ENCODE measurements at regions not wholly inside any gene's neighbourhood (a gene's known extent, or its start where the extent isn't known, plus 50 kb on each side); places are given as distances from the start of the nearest gene placed in this dataset.

GRCh38 chr3:177665122-177665808 lies 468.0 kb upstream of the TBL1XR1 start:
- H3K4me3 ChIP-seq (ENCODE audit: low read length): no peak overlapping the region
- no peak for TF ChIP-seq ZNF274 (IDR thresholded peaks at IDR 0.05; ENCODE audit: low read depth, low read length)

- H3K4me3 ChIP-seq (ENCODE audit: low read length): no peak overlapping the region
- TF ChIP-seq ZNF274 (IDR thresholded peaks at IDR 0.05; ENCODE audit: low read depth, low read length): no peak
These were observed 475.1 kb upstream of the TBL1XR1 start for GRCh38 chr3:177672252-177672911.

DNA sequence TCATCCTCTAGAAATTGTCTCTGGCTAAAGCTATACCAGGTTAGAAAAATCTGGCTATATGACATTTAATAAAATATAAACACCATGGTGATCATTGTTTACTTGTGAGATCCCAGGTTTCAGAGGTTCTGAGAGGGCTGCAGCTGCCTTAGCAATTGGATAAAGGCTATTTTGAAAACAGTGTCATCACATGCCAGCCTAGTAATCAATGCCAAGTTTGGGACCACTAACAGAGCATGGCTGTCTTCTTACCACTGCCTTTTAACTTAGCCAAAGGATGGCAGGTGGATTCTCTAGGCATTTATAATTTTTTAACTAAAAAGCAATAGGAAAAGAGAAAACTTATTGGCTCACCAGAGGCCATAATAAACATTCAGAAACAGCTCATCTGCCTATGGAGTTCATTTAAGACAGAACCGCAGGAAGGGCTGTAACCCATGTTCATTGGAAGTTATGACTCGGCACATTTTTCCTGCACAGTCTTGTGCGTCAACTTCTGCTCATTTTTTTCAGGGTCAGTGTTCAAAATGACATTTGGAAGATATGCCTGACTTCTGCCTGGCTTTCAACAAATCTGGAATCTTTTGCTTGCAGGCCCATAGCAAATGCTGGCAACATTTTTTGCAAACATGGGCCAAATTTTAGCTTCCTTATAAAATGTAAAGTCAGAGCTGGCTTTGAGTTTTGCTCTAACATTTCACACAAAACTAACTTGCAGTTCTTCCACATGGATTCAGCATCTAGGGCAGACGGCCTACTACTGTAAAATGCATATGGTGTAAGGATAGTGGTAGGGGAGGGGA lies 476.0 kb upstream of the TBL1XR1 start:
- no peak for TF ChIP-seq ZNF274 (IDR thresholded peaks at IDR 0.05; ENCODE audit: low read depth, low read length)

GRCh38 chr3:177674186-177674585 lies 476.9 kb upstream of the TBL1XR1 start:
- no peak for TF ChIP-seq ZNF274 (IDR thresholded peaks at IDR 0.05; ENCODE audit: low read depth, low read length)
- no peak overlapping the region for H3K4me3 ChIP-seq (ENCODE audit: low read length)

More for the DNA sequence above, 476.0 kb upstream of the TBL1XR1 start:
- no peak overlapping the region for H3K4me3 ChIP-seq (ENCODE audit: low read length)

DNA sequence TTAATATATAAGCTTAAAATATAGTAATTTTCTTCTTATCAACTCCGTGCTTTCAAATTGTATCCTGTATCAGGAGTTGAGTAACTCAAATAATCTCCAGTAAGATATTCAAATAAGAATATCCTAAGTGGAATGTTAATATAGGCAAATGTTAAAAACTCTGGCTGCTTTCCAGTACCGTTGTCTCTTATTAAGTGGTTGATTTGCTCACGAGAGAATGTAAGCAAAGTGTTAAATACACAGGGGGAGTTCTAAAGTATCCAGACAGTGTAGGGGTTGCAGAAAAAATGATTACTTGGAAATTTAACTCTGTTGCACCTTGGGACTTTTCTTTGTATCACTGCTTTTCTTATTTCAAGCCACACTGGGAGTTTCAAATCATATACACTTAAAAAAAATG lies 478.9 kb upstream of the TBL1XR1 start:
- no peak overlapping the region for H3K4me3 ChIP-seq (ENCODE audit: low read length)
- TF ChIP-seq ZNF274 (IDR thresholded peaks at IDR 0.05; ENCODE audit: low read depth, low read length): no peak

DNA sequence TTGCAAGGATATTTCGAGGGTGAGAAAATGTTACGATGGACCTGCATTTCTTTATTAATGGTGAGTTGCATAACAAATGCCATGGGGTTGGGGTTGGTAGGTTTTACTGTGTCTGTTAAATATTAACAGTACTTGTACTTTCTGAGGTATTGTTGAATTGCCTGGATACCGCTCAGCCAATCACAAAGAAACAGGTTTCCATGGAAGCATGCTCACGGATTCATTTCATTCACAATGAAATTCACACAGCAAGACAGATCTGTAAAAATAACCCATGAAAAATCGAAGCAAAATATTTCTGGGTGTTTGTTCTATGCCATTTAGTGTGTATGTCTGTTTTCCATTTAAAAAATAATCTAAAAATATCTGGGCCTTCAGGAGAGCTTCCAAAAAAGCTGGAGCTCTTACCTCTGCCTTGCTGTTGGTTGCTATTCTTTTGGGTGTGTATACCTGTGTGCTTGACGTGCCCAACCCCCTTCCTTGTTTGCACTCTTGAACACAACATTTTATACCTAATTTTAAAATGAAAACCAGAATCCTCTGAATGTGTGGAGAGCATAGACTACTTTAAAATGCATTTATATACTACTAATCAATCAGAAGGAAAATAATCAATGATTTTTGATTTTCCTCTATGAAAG lies 479.8 kb upstream of the TBL1XR1 start:
- no peak for TF ChIP-seq ZNF274 (IDR thresholded peaks at IDR 0.05; ENCODE audit: low read depth, low read length)
- no peak overlapping the region for H3K4me3 ChIP-seq (ENCODE audit: low read length)

- no peak overlapping the region for H3K4me3 ChIP-seq (ENCODE audit: low read length)
- no peak for TF ChIP-seq ZNF274 (IDR thresholded peaks at IDR 0.05; ENCODE audit: low read depth, low read length)
These were observed 482.5 kb upstream of the TBL1XR1 start for GRCh38 chr3:177679568-177680471.

GRCh38 chr3:177680472-177680821 lies 483.2 kb upstream of the TBL1XR1 start:
- no peak overlapping the region for H3K4me3 ChIP-seq (ENCODE audit: low read length)
- TF ChIP-seq ZNF274 (IDR thresholded peaks at IDR 0.05; ENCODE audit: low read depth, low read length): no peak

DNA sequence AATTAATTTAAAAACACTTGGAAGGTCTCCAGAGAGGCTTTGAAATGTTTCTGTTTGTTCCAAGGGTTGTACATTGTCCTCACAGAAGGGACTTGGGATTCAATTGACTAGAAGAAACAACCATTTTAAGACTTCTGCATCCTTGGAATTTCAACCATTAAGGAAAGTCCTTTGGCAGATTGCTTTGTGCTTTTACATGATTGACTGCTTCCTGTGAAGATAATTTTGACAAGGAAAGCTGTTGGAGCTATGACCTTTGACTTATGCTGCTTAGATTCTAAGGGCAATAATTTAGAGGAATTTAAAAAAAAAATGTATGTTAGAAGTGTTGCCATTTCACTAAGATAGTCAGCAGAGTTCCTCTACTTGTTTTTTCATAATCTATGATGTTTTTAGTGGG lies 483.9 kb upstream of the TBL1XR1 start:
- H3K4me3 ChIP-seq (ENCODE audit: low read length): no peak overlapping the region
- TF ChIP-seq ZNF274 (IDR thresholded peaks at IDR 0.05; ENCODE audit: low read depth, low read length): no peak

GRCh38 chr3:177681852-177682251 lies 484.6 kb upstream of the TBL1XR1 start:
- no peak for TF ChIP-seq ZNF274 (IDR thresholded peaks at IDR 0.05; ENCODE audit: low read depth, low read length)
- H3K4me3 ChIP-seq (ENCODE audit: low read length): no peak overlapping the region

DNA sequence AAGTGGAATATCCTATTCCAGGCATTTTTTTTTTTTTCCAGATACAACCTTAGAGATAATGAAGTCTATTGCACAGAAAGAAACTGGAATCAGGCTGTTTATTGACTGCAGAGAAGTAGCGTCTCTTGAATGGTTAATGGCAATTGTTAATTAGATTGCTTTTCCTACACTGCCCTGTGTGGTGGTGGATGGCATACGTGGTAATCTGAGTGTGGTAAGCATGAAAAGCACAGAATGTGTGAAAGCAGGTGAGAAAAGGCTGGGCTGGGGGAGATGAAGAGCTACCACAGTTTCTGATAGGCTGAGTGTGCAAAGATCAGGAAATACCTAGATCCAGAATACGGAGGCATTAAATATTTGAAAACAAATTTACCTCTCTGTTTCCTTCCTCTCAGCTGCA lies 486.3 kb upstream of the TBL1XR1 start:
- no peak overlapping the region for H3K4me3 ChIP-seq (ENCODE audit: low read length)
- no peak for TF ChIP-seq ZNF274 (IDR thresholded peaks at IDR 0.05; ENCODE audit: low read depth, low read length)

DNA sequence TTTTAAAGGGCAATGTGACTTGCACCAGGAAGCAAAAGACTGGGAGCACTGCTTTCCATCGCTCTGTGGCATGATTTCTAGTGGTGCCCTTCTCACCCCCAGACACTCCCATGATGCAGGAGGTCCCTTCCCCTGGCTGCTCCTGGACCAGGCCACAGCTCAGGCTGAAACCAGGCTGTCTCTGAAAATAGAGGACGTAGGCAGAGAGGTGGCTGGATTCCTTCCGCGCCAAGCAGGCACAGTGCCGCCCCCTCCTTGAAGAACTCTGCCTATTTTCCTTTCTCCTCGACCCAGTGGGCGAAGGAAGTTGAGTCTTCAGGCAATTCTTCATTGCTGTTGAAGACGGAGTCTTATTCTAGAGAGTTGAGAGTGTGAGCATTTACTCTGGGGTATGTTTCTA lies 489.4 kb upstream of the TBL1XR1 start:
- TF ChIP-seq ZNF274 (IDR thresholded peaks at IDR 0.05; ENCODE audit: low read depth, low read length): no peak
- no peak overlapping the region for H3K4me3 ChIP-seq (ENCODE audit: low read length)

DNA sequence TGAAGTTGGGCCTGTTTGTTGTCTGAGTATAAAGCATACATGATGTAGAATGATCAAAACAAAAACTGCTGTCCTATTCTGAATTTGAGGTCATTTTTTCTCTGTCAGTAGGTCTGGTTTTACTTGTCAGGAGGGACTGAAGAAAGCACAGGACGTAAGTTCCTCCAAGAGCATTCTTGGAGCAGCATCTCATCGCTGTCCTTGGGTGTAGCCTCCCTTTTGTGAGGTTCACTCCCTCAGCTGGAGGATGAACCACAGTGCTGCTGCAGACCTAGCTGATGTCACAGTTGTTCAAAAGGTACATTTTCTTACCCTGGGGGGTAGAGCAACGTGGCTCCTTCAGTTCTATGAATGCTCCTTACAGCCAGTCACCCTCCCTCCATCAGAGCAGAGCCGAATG lies 490.0 kb upstream of the TBL1XR1 start:
- no peak for TF ChIP-seq ZNF274 (IDR thresholded peaks at IDR 0.05; ENCODE audit: low read depth, low read length)
- H3K4me3 ChIP-seq (ENCODE audit: low read length): no peak overlapping the region

Data from GM08714 (cell line).